ENCODE measurements at regions not wholly inside any gene's neighbourhood (a gene's known extent, or its start where the extent isn't known, plus 50 kb on each side); places are given as distances from the start of the nearest gene placed in this dataset.

GRCh38 chr20:58045579-58045978 lies 182.9 kb downstream of the ANKRD60 start (continued):
- TF ChIP-seq CHD7 (IDR thresholded peaks at IDR 0.05; ENCODE audit: insufficient replicate concordance, low read length) = no peak
- TF ChIP-seq CREB1 (IDR thresholded peaks at IDR 0.05) = no peak
- no peak for TF ChIP-seq BACH1 (IDR thresholded peaks at IDR 0.05; ENCODE audit: low read length)
- no peak for TF ChIP-seq FOSL1 (IDR thresholded peaks at IDR 0.05; ENCODE audit: insufficient read depth, low read depth, low read length)

All from H1 (cell line).